GM12864 (cell line): ENCODE measurements at regions not wholly inside any gene's neighbourhood (a gene's known extent, or its start where the extent isn't known, plus 50 kb on each side); places are given as distances from the start of the nearest gene placed in this dataset.

Experiments used
- DNase-seq: peaks from one replicate; pipeline ENCODE4 v3.0.0-alpha.2; 2011; ENCODE audit warnings: low read depth
- H3K4me3 ChIP-seq: 2 replicates; pipeline ENCODE4 v1.5.1; 2011; ENCODE audit warnings: mild to moderate bottlenecking, low read depth, low read length, control low read depth
- TF ChIP-seq, protein P1 (sequence below): IDR thresholded peaks from 2 replicates; pipeline ENCODE4 v1.5.1; 2011; ENCODE audit warnings: low read depth, mild to moderate bottlenecking, moderate library complexity, low read length, control low read depth, inconsistent platforms; ENCODE audit errors: missing control alignments

DNA sequence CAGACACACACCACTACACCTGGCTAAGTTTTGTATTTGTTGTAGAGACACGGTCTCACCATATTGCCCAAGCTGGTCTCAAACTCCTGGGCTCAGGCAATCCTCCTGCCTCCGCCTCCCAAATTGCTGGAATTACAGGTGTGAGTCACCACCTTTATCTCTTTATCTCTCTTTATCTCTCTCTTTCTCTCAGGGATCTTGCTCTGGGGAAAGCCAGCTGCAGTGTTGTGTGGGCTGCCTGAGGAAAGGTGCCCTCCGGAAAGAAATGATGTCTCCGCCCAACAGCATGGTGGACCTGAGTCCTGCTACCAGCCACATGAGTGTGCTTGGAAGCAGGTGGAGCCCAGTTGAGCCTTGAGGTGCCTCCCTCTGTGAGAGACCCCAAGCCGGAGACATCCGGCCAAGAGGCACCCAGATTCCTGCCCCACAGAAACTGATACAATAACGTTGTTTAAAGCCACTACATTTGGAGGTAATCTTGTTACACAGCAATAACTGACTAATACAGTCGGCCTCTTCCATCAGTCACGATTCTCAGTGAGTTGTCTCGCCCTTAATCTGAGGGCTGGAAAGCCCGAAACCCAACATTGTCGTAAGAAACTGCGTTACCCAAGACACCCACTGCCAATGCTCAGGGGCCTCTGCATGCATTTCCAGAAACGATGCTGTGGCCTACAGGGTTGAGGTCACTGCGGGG, 68.0 kb upstream of the RPH3AL start:
- no peak overlapping the region for H3K4me3 ChIP-seq
- no peak for DNase-seq
- TF ChIP-seq, protein P1, sequence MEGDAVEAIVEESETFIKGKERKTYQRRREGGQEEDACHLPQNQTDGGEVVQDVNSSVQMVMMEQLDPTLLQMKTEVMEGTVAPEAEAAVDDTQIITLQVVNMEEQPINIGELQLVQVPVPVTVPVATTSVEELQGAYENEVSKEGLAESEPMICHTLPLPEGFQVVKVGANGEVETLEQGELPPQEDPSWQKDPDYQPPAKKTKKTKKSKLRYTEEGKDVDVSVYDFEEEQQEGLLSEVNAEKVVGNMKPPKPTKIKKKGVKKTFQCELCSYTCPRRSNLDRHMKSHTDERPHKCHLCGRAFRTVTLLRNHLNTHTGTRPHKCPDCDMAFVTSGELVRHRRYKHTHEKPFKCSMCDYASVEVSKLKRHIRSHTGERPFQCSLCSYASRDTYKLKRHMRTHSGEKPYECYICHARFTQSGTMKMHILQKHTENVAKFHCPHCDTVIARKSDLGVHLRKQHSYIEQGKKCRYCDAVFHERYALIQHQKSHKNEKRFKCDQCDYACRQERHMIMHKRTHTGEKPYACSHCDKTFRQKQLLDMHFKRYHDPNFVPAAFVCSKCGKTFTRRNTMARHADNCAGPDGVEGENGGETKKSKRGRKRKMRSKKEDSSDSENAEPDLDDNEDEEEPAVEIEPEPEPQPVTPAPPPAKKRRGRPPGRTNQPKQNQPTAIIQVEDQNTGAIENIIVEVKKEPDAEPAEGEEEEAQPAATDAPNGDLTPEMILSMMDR, result no peak

- no peak overlapping the region for H3K4me3 ChIP-seq
- TF ChIP-seq, protein P1, result no peak
- DNase-seq, result no peak
Measured at GRCh38 chr17:419073-419735, 66.6 kb upstream of the RPH3AL start.

GRCh38 chr17:418421-418751, 65.8 kb upstream of the RPH3AL start:
- no peak overlapping the region for H3K4me3 ChIP-seq
- TF ChIP-seq, protein P1, result no peak
- no peak for DNase-seq

DNA sequence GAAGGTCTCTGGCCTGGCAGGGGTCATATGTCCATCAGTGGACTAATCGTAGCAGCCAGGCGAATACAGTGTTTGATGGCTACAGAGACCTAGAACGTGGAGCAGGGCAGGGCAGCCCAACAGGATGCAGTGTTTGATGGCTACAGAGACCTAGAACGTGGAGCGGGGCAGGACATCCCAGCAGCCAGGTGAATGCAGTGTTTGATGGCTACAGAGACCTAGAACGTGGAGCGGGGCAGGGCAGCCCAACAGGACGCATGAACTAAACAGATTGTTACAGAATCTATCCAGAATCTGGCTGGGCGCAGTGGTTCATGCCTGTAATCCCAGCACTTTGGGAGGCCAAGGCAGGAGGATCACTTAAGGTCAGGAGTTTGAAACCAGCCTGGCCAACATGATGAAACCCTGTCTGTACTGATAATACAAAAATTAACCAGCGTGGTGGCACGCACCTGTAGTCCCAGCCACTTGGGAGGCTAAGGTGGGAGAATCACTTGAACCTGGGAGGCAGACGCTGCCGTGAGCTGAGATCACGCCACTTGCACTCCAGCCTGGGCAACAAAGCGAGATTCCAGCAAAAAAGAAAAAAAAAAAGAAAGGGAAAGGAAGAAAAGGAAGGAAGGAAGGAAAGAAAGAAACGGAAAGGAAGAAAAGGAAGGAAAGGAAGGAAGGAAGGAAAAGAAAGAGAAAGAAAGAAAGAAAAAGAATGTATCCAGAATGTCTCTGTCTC, 65.2 kb upstream of the RPH3AL start:
- TF ChIP-seq, protein P1, result no peak

DNA sequence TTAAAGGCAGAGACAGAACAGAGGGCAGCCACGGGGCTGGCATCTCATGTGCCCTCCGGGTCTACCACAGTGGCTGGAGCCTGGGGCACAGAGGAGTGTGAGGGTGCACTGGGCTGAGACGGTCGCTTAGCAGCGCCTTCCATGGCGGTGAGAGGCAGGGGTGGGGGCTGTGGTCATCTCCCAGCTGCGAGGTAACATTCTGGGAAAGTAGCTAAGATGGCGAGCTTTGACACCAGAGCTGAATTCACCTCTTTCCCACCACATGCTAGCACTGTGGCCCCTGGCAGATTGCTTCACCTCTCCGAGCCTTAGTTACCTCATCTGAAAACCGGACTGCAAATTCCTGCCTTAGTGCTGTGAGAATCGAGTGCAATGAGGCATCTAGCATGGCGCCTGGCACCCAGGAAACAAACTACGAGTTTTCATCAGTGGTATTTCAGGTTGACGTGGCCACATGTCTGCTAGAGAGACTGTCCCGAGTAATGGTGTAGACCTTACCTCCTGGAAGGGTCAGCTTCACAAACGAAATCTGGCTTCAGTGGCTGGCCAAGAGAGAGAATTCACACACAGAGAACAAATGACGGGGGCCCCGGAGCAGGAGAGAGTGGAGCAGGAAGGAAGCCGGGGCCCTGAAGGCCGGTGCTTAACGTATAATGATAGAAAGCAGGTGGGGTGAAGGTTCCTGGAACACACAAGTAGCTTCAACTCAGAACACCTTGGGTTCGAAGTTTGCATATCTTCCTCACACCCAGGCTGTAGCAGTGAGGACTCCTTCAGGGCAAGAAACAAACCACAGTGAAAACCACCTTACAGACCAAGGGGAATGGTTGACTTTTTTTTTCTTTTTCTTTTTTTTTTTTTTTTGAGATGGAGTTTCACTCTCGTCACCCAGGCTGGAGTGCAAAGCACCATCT, 63.9 kb upstream of the RPH3AL start:
- H3K4me3 ChIP-seq, result peak overlapping the region; percentile 59
- DNase-seq, result peak; percentile 90
- TF ChIP-seq, protein P1, result no peak

More for the DNA sequence above, 65.2 kb upstream of the RPH3AL start:
- no peak for DNase-seq
- H3K4me3 ChIP-seq, result no peak overlapping the region

DNA sequence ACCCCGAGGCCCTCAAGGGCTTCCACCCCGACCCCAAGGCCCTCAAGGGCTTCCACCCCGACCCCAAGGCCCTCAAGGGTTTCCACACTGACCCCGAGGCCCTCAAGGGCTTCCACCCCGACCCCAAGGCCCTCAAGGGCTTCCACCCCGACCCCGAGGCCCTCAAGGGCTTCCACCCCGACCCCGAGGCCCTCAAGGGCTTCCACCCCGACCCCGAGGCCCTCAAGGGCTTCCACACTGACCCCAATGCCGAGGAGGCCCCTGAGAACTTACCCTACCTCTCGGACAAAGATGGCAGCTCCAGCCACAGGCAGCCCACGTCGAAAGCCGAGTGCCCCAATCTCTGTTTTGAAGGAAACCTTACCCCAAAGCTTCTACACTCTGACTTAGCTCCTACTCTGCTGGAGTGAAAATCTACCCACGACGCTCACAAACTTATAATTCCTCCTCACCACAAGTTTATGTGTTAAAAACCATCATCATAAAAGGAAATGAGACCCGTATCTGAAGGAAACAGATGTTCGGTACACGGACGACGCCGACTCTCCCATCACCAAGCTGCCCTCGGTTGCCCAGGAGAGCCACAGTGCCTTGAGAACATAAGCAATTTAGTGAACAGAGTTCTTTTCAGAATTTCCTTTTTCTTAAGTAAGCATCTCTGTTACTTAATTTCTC, 61.2 kb upstream of the RPH3AL start:
- H3K4me3 ChIP-seq, result no peak overlapping the region
- TF ChIP-seq, protein P1, result no peak

More for the DNA sequence above, 61.2 kb upstream of the RPH3AL start:
- DNase-seq, result no peak
